ENCODE measurements at regions not wholly inside any gene's neighbourhood (a gene's known extent, or its start where the extent isn't known, plus 50 kb on each side); places are given as distances from the start of the nearest gene placed in this dataset.

- TF ChIP-seq CTCF (IDR thresholded peaks at IDR 0.05) (no peak), POLR2A (IDR thresholded peaks at IDR 0.05) (no peak)
These were observed 63.3 kb upstream of the ARHGAP29 start for GRCh38 chr1:94300731-94301130.

All from adrenal gland (tissue), 5 donors.